NCI-H69 (cell line): ENCODE measurements at regions not wholly inside any gene's neighbourhood (a gene's known extent, or its start where the extent isn't known, plus 50 kb on each side); places are given as distances from the start of the nearest gene placed in this dataset.
"Not testable (repeated sequence)": the region's sequence is repeated elsewhere in the genome, so short reads cannot be mapped to it uniquely, and the experiment has no call there.

ENCODE experiments used
- DNase-seq: peaks from one replicate; lab custom pipeline; 2025; lab: John Stamatoyannopoulos, UW

- DNase-seq: no peak
Measured at GRCh38 chr11:127965939-127966668, 621.3 kb downstream of the ETS1 start.

GRCh38 chr11:127962416-127962815 lies 624.9 kb downstream of the ETS1 start:
- DNase-seq: no peak

GRCh38 chr11:127950162-127950561 lies 637.2 kb downstream of the ETS1 start:
- no peak for DNase-seq

GRCh38 chr11:127943763-127944162 lies 643.6 kb downstream of the ETS1 start:
- DNase-seq: no peak

- no peak for DNase-seq
Measured at GRCh38 chr11:127943152-127943551, 644.2 kb downstream of the ETS1 start.

GRCh38 chr11:127941554-127941953 lies 645.8 kb downstream of the ETS1 start:
- not testable (repeated sequence) for DNase-seq

- DNase-seq: no peak
Measured at GRCh38 chr11:127939000-127939399, 648.4 kb downstream of the ETS1 start.

- no peak for DNase-seq
Measured at GRCh38 chr11:127935081-127935480, 652.3 kb downstream of the ETS1 start.

- DNase-seq: not testable (repeated sequence)
Measured at GRCh38 chr11:127933961-127934360, 653.4 kb downstream of the ETS1 start.

GRCh38 chr11:127931803-127932202 lies 655.6 kb downstream of the ETS1 start:
- DNase-seq: no peak

- peak; percentile 71 for DNase-seq
Measured at GRCh38 chr11:127926721-127927120, 660.6 kb downstream of the ETS1 start.

- DNase-seq: peak; percentile 44
Measured at GRCh38 chr11:127925475-127925874, 661.9 kb downstream of the ETS1 start.

- no peak for DNase-seq
Measured at GRCh38 chr11:127919206-127920000, 668.0 kb downstream of the ETS1 start.

- DNase-seq: no peak
Measured at GRCh38 chr11:127902382-127902781, 685.0 kb downstream of the ETS1 start.

- DNase-seq: no peak
Measured at GRCh38 chr11:127898422-127899365, 688.7 kb downstream of the ETS1 start.

- DNase-seq: no peak
Measured at GRCh38 chr11:127895776-127896175, 691.6 kb downstream of the ETS1 start.

GRCh38 chr11:127894316-127894715 lies 693.0 kb downstream of the ETS1 start:
- no peak for DNase-seq

GRCh38 chr11:127890030-127890615 lies 697.2 kb downstream of the ETS1 start:
- DNase-seq: no peak

- DNase-seq: no peak
Measured at GRCh38 chr11:127888386-127888785, 699.0 kb downstream of the ETS1 start.

- no peak for DNase-seq
Measured at GRCh38 chr11:127875131-127875530, 712.2 kb downstream of the ETS1 start.

GRCh38 chr11:127873478-127873877 lies 713.9 kb downstream of the ETS1 start:
- no peak for DNase-seq

GRCh38 chr11:127866109-127866508 lies 721.2 kb downstream of the ETS1 start:
- no peak for DNase-seq
